ENCODE measurements at regions not wholly inside any gene's neighbourhood (a gene's known extent, or its start where the extent isn't known, plus 50 kb on each side); places are given as distances from the start of the nearest gene placed in this dataset.
"Not testable (repeated sequence)": the region's sequence is repeated elsewhere in the genome, so short reads cannot be mapped to it uniquely, and the experiment has no call there.

GRCh38 chr2:51791496-51791895 lies 759.6 kb upstream of the NRXN1 start:
- DNase-seq, result no peak

GRCh38 chr2:51790854-51791253 lies 758.9 kb upstream of the NRXN1 start:
- DNase-seq, result no peak

DNA sequence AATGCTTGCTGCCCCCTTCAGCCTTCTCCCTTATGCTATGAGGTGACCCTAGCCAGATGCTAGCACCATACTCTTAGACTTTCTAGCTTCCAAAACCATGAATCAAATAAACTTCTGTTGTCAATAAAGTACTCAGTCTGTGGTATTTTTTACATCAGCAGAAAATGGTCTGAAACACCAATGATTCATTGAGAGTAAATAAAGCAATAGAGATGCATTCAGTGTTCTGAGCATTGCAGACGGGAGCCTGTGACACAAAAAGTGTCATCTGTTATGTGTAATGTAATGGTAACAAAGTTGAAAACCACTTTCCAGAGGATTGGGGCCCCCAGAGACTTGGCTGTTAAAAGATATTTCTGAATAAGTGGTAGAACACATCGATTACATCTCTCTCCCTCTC lies 758.0 kb upstream of the NRXN1 start:
- no peak for DNase-seq

DNA sequence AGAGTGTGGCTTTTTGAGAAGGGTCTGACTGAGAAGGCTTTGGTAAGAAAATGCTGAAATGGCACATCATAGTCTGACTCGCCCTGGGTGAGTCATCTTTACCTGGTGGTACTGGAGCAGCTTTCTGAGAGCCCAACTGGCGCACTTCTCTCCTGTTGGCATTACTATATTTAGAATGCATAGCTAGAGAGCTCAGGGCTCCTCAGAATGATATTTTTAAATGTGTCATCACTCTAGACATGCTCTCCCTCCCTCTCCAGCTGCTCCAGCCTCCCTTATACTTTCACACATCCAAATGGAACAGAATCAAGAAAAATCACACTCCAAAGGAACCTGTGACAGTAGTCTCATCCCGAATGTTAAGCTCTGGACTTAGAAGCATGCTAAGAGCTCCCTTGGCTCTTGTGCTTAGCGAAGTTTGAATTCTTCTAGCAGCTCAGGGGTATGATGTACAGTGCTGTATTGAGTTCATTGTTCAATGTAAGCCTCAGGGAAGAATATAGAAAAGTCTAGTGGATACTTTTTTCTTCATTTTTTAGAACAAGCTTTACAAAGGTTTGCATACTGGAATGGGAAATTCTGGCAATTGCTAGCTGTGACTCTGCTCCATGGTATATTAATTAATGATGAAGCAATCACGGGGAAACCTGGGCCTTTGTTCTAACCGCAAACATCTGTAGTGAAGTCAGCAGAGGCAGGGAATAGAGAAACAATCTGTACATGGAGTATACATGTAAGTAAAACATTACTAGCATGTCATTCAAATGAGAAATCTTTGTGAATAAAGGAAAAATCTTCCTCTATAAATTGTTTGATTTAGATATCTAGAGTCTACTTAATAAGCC lies 751.2 kb upstream of the NRXN1 start:
- DNase-seq, result peak; percentile 81

DNA sequence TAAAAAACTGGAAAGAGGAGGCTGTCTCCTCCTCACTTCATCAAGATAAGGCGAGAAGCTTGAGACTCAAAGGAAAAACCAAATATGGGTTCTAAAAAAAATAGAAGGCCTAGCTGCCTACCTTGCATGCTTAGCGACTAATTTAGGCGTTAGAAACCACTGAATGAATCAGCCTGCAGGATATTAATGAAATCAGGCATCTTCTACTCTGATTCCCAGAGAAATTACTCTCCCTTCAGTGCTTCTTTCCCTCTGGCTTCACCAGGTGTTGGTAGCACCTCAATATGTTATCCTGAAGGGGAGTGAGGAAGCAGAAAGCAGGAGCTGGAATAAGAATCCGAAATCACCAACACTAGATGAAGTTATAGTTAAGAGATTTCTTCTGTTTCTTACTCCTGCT lies 749.8 kb upstream of the NRXN1 start:
- no peak for DNase-seq

- no peak for DNase-seq
Observed at GRCh38 chr2:51780353-51780752, 748.4 kb upstream of the NRXN1 start.

DNA sequence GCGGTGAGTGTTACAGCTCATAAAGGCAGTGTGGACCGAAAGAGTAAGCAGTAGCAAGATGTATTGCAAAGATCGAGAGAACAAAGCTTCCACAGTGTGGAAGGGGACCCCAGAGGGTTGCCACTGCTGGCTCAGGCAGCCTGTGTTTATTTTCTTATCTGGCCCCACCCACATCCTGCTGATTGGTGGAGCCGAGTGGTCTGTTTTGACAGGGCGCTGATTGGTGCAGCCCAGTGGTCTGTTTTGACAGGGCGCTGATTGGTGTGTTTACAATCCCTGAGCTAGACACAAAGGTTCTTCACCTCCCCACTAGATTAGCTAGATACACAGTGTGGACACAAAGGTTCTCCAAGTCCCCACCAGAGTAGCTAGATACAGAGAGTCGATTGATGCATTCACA lies 747.8 kb upstream of the NRXN1 start:
- not testable (repeated sequence) for DNase-seq

GRCh38 chr2:51778806-51779205 lies 746.9 kb upstream of the NRXN1 start:
- DNase-seq, result no peak

GRCh38 chr2:51774606-51775005 lies 742.7 kb upstream of the NRXN1 start:
- DNase-seq, result not testable (repeated sequence)

- DNase-seq, result no peak
Observed at GRCh38 chr2:51760441-51760840, 728.5 kb upstream of the NRXN1 start.

DNA sequence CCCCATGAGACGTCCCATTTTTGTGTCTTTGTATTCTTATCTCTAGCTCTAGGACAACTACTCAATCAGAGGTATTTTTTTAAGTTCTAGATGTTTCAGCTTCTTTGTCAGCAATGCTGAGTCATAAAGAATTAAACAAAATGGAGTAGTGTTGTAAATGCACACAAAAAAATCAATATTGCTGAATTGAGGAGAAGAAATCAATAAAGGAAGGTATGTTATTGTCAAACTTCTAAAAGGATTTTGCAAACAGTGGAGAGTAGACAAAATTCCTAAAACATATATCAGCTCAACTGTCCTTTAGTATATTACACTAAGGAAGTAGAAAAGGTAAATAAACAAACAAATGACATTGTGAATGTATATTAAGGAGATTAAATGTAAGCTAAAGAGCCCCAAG lies 726.1 kb upstream of the NRXN1 start:
- DNase-seq, result no peak

DNA sequence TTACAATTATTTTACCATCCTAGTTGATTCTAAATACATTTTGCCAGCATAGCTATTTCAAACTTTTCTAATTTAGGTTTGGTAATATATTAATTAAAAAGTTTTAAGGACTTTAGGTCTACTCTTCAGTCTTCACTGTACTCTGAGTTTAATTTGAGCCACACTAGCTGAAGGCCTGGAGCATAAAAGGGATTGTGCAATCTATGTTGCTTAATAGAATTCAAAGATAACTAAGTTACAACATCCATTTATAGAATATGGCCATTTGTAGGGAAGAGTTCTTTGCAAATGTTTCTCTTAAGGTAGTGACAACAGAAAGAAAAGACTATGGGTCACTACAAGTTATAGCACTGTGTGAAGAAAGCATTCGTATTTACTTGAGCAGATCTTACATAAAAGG lies 702.2 kb upstream of the NRXN1 start:
- no peak for DNase-seq

- no peak for DNase-seq
Observed at GRCh38 chr2:51723691-51724090, 691.8 kb upstream of the NRXN1 start.

DNA sequence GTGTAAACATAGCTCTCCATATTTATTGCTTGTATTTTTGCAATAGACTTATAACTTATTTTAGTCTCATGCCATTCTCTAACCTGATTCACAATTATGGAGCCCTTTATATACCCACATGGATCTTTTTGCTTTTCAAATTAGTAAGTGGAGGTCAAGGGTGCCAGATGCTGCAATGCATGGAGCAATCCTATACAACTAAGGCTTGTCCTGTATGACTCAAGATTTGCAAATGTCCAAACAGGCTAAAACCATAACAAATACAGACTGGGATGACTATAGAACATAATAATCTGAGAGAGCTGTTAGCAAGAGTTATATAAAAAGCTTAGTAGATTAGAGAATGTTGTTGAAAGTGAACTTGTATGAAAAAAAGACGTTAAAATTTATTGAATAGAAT lies 690.4 kb upstream of the NRXN1 start:
- no peak for DNase-seq

DNA sequence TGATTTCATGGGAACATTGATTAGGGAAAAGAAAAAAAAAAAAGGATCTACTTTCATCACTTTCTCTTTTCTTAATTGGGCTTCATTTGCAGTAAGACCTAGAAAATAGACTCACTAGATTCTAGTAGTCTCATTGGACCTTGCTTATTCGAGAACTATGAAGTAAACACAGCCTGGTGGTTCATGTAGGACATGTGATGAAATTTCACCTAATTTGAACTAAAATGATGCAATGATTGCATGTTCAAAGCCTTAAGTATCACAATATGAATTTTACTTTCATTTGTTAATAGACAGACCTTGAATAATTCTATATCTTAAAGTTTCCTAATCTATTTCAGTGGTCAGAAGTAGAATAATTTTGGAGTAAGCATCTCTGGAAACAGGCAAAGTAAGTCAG lies 688.9 kb upstream of the NRXN1 start:
- no peak for DNase-seq

DNA sequence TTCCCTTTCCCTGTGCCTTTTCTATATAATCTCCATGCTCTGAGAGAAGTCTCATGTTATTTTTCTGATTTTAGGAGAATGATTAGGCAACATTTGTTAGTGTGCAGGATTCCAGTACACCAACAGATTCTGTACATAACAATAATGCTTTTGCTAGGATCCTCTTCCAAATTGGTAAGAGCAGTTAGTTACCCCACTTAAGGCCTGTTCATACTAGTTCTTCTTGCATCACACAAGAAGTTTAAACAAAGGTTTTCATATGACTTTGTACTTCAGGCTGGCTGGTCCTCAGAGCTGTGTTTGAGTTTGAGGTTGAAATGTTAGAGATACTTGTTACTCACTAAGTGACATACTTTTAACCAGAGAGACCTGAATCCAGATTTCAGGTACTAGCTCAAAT lies 686.9 kb upstream of the NRXN1 start:
- no peak for DNase-seq

GRCh38 chr2:51717312-51717711 lies 685.4 kb upstream of the NRXN1 start:
- no peak for DNase-seq

DNA sequence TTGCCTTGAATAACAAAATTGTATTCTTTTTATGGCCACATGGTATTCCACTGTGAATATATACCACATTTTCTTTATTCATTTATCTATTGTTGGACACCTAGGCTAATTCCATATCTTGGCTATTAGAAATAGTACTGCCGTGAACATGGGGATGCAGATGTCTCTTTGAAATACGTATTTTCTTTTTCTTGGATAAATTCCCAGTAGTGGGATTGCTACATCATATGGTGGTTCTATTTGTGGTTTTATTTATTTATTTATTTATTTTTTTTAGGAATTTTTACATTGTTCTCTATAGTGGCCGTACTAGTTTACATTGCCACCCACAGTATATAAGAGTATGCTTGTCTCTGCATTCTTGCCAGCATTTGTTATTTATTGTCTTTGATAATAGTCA lies 679.8 kb upstream of the NRXN1 start:
- DNase-seq, result no peak

- no peak for DNase-seq
Observed at GRCh38 chr2:51710222-51710621, 678.3 kb upstream of the NRXN1 start.

DNA sequence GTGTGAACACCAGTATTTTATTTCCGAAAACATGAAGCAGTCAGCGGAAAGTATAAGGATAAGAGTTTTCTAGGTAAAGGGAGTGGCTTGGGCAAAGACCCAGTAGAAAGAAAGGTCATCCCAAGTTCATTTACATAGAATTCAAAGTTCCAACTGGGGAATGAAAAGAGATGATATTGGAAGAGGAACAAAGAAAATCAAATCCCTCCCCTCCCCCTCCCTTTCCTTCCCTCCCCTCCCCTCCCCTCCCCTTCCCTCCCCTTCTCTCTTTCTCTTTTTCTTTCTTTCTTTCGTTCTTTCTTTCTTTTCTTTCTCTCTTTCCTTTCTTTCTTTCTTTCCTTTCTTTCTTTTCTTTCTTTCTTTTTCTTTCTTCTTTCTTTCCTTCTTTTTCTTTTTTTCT lies 675.7 kb upstream of the NRXN1 start:
- DNase-seq, result no peak

GRCh38 chr2:51706220-51706619 lies 674.3 kb upstream of the NRXN1 start:
- no peak for DNase-seq

- no peak for DNase-seq
Observed at GRCh38 chr2:51705417-51705816, 673.5 kb upstream of the NRXN1 start.

GRCh38 chr2:51698021-51698420 lies 666.1 kb upstream of the NRXN1 start:
- no peak for DNase-seq

- DNase-seq, result no peak
Observed at GRCh38 chr2:51697095-51697494, 665.2 kb upstream of the NRXN1 start.

- no peak for DNase-seq
Observed at GRCh38 chr2:51695531-51695930, 663.6 kb upstream of the NRXN1 start.

Measured in NCI-H1694 treated with DMSO at 0.1 percent for 48 hours (cell line).